ENCODE measurements at regions not wholly inside any gene's neighbourhood (a gene's known extent, or its start where the extent isn't known, plus 50 kb on each side); places are given as distances from the start of the nearest gene placed in this dataset.
"Not testable (repeated sequence)": the region's sequence is repeated elsewhere in the genome, so short reads cannot be mapped to it uniquely, and the experiment has no call there.

- DNase-seq (ENCODE audit: low read depth, low spot score), result not testable (repeated sequence)
These were observed 91.5 kb upstream of the MBIP start for GRCh38 chr14:36411951-36412350.

DNA sequence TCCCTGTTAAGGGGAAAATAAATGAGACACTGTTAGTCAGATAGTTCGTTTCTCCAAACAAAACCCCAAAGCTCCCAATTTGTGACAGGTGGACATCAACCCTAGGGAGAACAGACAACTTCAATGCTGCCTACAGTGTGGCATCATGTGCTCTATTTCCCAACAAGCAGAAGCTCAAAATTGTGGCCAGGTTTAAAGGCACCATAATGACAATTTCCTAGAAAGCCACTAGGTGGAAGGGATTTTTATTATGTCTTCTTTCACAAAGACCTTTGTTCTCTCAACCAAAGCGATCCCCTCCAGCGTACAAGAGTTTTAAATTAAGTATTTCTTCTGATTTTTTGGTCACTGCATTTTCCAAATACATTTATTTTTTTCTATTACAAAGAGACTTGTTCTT lies 88.0 kb upstream of the MBIP start:
- DNase-seq (ENCODE audit: low read depth, low spot score), result no peak

DNA sequence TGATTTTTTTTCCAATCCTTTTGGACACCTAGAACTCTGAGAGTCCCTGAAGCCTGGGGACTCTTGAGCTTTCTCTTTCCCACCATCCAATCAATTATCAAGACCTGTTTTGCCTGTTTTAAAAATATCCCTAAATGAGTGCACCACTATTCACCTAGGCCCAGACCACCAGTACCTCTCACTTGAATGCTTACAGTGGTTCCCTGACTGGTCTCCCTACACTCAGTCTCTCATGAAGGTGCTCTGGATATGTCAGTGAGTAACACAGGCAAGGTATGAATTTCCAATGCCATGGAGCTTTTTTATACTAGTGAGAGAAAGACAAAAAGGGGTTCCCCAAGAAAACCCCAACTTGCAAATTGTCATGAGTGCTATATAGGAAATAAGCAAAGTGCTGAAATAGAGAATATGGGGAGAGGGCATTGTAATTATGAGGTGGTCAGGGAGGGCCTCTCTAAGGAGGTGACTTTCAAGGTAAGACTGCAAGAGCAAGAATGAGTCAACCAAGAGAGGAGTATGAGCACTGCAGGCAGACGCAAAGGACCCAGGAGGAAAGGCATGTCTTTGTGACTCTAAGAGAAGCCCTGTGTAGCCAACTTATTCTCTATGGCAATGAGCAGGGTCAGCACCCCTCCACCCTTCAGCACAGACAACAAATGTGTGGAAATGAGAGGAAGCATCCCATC lies 85.3 kb upstream of the MBIP start:
- DNase-seq (ENCODE audit: low read depth, low spot score), result no peak

- no peak for DNase-seq (ENCODE audit: low read depth, low spot score)
These were observed 82.4 kb upstream of the MBIP start for GRCh38 chr14:36402867-36403266.

DNA sequence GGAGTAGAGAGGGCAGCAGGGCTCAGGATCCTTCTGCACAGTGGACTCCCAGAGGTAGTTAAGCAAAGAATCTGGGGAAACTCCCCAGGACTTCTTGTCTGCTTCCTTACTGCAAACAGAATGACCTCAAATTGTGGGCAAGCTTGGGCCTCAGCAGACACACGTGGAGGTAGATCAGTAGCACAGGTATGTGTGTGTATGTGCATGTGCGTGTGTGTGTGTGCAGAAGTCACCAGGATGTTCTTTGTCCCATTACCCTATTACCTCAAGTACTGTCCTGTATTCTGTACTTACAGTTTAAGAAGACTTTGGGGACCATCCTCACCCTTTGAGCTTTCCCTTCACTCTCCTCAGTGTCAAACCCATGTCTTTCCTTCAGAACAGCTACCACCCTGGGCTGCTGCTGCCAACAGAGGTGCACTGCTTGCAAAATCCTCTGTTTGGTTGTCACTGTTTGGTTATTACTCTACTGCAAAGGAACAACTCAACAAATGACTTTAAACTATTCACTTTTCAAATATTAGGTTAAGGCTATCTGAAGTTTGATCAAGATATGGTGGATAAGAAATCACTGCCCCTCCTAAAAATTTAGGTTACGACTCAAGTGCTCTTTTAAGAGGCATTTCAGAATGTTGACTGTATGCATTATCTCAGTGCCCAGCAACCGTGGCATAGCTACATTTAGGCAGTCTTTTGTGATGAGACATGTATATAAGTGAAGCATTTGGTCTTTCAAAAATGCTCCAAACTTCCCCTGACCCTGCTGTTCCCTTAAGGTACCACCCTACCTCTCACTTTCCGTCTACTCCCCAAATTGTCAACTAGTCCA lies 78.2 kb upstream of the MBIP start:
- no peak for DNase-seq (ENCODE audit: low read depth, low spot score)

GRCh38 chr14:36397357-36397756 lies 76.9 kb upstream of the MBIP start:
- DNase-seq (ENCODE audit: low read depth, low spot score), result no peak

- no peak for DNase-seq (ENCODE audit: low read depth, low spot score)
These were observed 76.4 kb upstream of the MBIP start for GRCh38 chr14:36396798-36397197.

GRCh38 chr14:36394593-36394992 lies 74.2 kb upstream of the MBIP start:
- DNase-seq (ENCODE audit: low read depth, low spot score), result no peak

DNA sequence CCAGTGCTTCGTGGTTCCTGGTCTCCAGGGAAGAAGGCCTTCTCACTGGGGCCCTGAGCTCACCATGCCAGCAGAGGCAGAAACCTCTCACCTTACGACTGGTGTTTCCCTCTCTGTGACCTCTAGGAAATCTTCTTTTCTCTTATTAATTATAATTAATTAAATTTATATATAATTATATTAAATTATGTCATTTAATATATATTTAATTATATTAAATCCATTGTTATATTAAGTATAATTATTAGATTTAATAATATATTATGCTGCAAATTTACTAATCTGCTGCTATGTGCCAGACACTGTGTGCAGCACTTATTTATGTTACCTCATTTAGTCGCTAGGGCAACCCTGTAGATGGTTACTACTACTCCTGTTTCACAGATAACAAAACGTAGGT lies 70.3 kb upstream of the MBIP start:
- no peak for DNase-seq (ENCODE audit: low read depth, low spot score)

DNA sequence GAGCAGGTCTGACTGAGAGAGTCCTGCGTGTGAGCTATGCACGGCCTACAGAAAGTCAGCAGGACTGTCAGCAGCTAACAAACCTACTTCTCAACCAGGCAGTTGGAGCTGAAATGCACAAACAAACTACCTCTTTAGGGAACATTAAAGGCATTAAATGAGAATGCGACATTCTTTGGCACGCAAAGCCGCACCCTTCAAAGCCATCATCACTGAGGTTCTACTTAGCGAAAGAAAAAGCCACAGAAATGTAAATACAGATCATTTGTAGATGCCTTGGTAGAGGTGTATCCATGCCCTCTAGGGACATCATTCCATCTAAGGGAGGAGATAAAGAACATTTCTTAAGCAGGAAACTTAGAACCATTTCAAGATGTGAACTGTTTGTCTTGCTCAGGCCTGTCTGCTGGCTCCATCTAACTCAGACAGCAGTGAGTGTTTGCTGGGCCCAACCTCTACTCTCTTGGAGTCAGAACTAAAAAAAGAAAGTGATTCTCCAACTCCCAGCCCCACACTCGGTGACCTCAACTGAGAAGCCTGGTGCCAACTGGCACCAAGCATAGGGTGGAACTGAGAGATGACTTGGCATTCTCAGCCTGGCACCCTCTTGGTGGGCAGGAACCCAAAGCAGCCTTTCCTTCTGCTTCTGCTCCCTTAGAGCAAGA lies 63.5 kb upstream of the MBIP start:
- DNase-seq (ENCODE audit: low read depth, low spot score), result peak; percentile 1

GRCh38 chr14:36373982-36374673 lies 53.7 kb upstream of the MBIP start:
- DNase-seq (ENCODE audit: low read depth, low spot score), result peak; percentile 85
